HepG2 (cell line): ENCODE measurements at regions not wholly inside any gene's neighbourhood (a gene's known extent, or its start where the extent isn't known, plus 50 kb on each side); places are given as distances from the start of the nearest gene placed in this dataset.

Experiments used
- HNRNPLL ChIP-seq: fragments of 200-400 bp; formaldehyde crosslinking; IDR thresholded peaks from 2 replicates; pipeline ENCODE4 v1.6.1; 2017; ENCODE audit warnings: mild to moderate bottlenecking, low read depth, low read length; ENCODE audit not compliant: poor library complexity, severe bottlenecking
- NFATC3 ChIP-seq: sonication (generic); formaldehyde crosslinking; IDR thresholded peaks from 2 replicates; pipeline ENCODE4 v1.5.1; 2020; ENCODE audit warnings: mild to moderate bottlenecking, missing genetic modification reagents
- PRMT3 ChIP-seq: sonication (generic); formaldehyde crosslinking; IDR thresholded peaks from 2 replicates; pipeline ENCODE4 v1.8.1; 2022; ENCODE audit warnings: low read depth, mild to moderate bottlenecking, moderate library complexity, missing genetic modification reagents, borderline replicate concordance
- RAD51 ChIP-seq: fragments of 450-650 bp; IDR thresholded peaks from 2 replicates; pipeline ENCODE4 v1.6.1; 2016; ENCODE audit warnings: borderline replicate concordance
- RFX1 ChIP-seq: fragments of 450-650 bp; IDR thresholded peaks from 2 replicates; pipeline ENCODE4 v1.6.1; 2017
- SUZ12 ChIP-seq: fragments of 150-350 bp; IDR thresholded peaks from 2 replicates; pipeline ENCODE4 v1.6.1; 2014; ENCODE audit warnings: low read depth, low read length
- ZNF333 ChIP-seq: sonication (generic); formaldehyde crosslinking; IDR thresholded peaks from 2 replicates; pipeline ENCODE4 v1.4.0; 2020; ENCODE audit warnings: mild to moderate bottlenecking, missing genetic modification reagents, borderline replicate concordance
- TF ChIP-seq, protein P1 (sequence below): sonication (generic); formaldehyde crosslinking; IDR thresholded peaks from 2 replicates; pipeline ENCODE4 v1.5.1; 2020; ENCODE audit warnings: mild to moderate bottlenecking, missing genetic modification reagents
- TF ChIP-seq, protein P2 (sequence below), 2 experiments: sonication (generic) in 1 of 2; formaldehyde crosslinking in 1 of 2; IDR thresholded peaks; 2 replicates each; pipeline versions ENCODE4 v1.5.1 to v1.6.1; 2011 to 2020; ENCODE audit warnings: borderline replicate concordance in 1 of 2, low read depth in 1 of 2, low read length in 1 of 2, mild to moderate bottlenecking in 1 of 2, missing genetic modification reagents in 1 of 2, moderate library complexity in 1 of 2
- TF ChIP-seq, protein P3 (sequence below): sonication (generic); formaldehyde crosslinking; IDR thresholded peaks from 2 replicates; pipeline ENCODE4 v1.5.0; 2020; ENCODE audit warnings: mild to moderate bottlenecking, missing genetic modification reagents, moderate library complexity

- no peak for TF ChIP-seq NFATC3 (CRISPR knock-in tag)
- no peak for TF ChIP-seq HNRNPLL
- no peak for TF ChIP-seq RFX1
- TF ChIP-seq, protein P1, sequence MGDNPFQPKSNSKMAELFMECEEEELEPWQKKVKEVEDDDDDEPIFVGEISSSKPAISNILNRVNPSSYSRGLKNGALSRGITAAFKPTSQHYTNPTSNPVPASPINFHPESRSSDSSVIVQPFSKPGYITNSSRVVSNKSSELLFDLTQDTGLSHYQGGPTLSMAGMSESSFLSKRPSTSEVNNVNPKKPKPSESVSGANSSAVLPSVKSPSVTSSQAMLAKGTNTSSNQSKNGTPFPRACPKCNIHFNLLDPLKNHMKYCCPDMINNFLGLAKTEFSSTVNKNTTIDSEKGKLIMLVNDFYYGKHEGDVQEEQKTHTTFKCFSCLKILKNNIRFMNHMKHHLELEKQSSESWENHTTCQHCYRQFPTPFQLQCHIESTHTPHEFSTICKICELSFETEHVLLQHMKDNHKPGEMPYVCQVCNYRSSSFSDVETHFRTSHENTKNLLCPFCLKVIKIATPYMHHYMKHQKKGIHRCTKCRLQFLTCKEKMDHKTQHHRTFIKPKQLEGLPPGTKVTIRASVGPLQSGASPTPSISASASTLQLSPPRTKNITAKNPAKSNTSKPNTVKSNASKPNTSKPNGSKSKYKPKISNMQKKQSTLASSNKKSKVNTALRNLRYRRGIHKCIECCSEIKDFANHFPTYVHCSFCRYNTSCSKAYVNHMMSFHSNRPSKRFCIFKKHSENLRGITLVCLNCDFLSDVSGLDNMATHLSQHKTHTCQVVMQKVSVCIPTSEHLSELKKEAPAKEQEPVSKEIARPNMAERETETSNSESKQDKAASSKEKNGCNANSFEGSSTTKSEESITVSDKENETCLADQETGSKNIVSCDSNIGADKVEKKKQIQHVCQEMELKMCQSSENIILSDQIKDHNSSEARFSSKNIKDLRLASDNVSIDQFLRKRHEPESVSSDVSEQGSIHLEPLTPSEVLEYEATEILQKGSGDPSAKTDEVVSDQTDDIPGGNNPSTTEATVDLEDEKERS, result no peak
- TF ChIP-seq ZNF333 (CRISPR knock-in tag), result no peak
- no peak for TF ChIP-seq RAD51
- no peak for TF ChIP-seq PRMT3
- TF ChIP-seq, protein P2, sequence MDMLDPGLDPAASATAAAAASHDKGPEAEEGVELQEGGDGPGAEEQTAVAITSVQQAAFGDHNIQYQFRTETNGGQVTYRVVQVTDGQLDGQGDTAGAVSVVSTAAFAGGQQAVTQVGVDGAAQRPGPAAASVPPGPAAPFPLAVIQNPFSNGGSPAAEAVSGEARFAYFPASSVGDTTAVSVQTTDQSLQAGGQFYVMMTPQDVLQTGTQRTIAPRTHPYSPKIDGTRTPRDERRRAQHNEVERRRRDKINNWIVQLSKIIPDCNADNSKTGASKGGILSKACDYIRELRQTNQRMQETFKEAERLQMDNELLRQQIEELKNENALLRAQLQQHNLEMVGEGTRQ (IDR thresholded peaks at IDR 0.05; ENCODE audit: low read depth, low read length), result no peak
- TF ChIP-seq, protein P2 (CRISPR knock-in tag; IDR thresholded peaks at IDR 0.05; ENCODE audit: borderline replicate concordance), result no peak
- TF ChIP-seq SUZ12, result no peak
- TF ChIP-seq, protein P3, sequence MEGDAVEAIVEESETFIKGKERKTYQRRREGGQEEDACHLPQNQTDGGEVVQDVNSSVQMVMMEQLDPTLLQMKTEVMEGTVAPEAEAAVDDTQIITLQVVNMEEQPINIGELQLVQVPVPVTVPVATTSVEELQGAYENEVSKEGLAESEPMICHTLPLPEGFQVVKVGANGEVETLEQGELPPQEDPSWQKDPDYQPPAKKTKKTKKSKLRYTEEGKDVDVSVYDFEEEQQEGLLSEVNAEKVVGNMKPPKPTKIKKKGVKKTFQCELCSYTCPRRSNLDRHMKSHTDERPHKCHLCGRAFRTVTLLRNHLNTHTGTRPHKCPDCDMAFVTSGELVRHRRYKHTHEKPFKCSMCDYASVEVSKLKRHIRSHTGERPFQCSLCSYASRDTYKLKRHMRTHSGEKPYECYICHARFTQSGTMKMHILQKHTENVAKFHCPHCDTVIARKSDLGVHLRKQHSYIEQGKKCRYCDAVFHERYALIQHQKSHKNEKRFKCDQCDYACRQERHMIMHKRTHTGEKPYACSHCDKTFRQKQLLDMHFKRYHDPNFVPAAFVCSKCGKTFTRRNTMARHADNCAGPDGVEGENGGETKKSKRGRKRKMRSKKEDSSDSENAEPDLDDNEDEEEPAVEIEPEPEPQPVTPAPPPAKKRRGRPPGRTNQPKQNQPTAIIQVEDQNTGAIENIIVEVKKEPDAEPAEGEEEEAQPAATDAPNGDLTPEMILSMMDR (CRISPR knock-in tag), result no peak
Observed at GRCh38 chr6:19261642-19262041, 575.5 kb upstream of the ID4 start.
